MM.1S (cell line): ENCODE measurements at regions not wholly inside any gene's neighbourhood (a gene's known extent, or its start where the extent isn't known, plus 50 kb on each side); places are given as distances from the start of the nearest gene placed in this dataset.

Source experiments
- EZH2phosphoT487 ChIP-seq: fragments of 300-600 bp; sonication (generic); IDR thresholded peaks from 2 replicates; pipeline ENCODE4 v1.6.1; 2018; ENCODE audit warnings: antibody characterized with exemption, low read length
- TF ChIP-seq, protein P1 (sequence below): fragments of 300-600 bp; sonication (generic); IDR thresholded peaks from 2 replicates; pipeline ENCODE4 v1.5.1; 2016; ENCODE audit warnings: antibody characterized with exemption, low read length, mixed read lengths

DNA sequence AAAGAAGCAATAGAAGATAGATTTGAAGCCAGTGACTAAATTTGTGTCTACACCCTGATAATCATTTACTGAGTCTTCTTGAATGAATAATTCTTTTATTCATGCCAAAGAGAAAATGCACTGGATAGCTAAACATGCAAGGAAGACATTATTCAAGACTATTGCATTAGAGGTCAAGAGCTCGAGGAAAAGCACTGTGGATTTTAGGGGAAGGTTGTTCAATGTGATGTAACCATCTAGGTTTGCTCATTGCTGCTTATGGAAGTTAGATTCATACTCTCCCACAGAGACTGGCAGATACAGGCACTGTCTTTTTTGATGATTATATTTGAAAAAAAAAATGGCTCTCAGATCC is 682.1 kb downstream of the KCNA4 start:
- TF ChIP-seq, protein P1, sequence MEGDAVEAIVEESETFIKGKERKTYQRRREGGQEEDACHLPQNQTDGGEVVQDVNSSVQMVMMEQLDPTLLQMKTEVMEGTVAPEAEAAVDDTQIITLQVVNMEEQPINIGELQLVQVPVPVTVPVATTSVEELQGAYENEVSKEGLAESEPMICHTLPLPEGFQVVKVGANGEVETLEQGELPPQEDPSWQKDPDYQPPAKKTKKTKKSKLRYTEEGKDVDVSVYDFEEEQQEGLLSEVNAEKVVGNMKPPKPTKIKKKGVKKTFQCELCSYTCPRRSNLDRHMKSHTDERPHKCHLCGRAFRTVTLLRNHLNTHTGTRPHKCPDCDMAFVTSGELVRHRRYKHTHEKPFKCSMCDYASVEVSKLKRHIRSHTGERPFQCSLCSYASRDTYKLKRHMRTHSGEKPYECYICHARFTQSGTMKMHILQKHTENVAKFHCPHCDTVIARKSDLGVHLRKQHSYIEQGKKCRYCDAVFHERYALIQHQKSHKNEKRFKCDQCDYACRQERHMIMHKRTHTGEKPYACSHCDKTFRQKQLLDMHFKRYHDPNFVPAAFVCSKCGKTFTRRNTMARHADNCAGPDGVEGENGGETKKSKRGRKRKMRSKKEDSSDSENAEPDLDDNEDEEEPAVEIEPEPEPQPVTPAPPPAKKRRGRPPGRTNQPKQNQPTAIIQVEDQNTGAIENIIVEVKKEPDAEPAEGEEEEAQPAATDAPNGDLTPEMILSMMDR, result no peak
- no peak for TF ChIP-seq EZH2phosphoT487
